NCI-H345 treated with DMSO at 0.1 percent for 48 hours (cell line): ENCODE measurements at regions not wholly inside any gene's neighbourhood (a gene's known extent, or its start where the extent isn't known, plus 50 kb on each side); places are given as distances from the start of the nearest gene placed in this dataset.
"Not testable (repeated sequence)": the region's sequence is repeated elsewhere in the genome, so short reads cannot be mapped to it uniquely, and the experiment has no call there.

Experiments used
- DNase-seq: peaks from one replicate; lab custom pipeline; 2025; ENCODE audit not compliant: unreplicated experiment; lab: John Stamatoyannopoulos, UW

- DNase-seq = no peak
These were observed 567.7 kb downstream of the MAT2B start for GRCh38 chr5:164073081-164073480.

GRCh38 chr5:164076556-164076955 is 571.1 kb downstream of the MAT2B start:
- no peak for DNase-seq

- no peak for DNase-seq
These were observed 584.9 kb downstream of the MAT2B start for GRCh38 chr5:164090358-164090757.

GRCh38 chr5:164091836-164092235 is 586.4 kb downstream of the MAT2B start:
- DNase-seq = no peak

GRCh38 chr5:164094291-164094690 is 588.9 kb downstream of the MAT2B start:
- no peak for DNase-seq

- DNase-seq = no peak
These were observed 592.3 kb downstream of the MAT2B start for GRCh38 chr5:164097749-164098148.

- DNase-seq = no peak
These were observed 593.1 kb downstream of the MAT2B start for GRCh38 chr5:164098531-164098930.

- DNase-seq = no peak
These were observed 593.6 kb downstream of the MAT2B start for GRCh38 chr5:164098979-164099378.

- DNase-seq = no peak
These were observed 610.0 kb downstream of the MAT2B start for GRCh38 chr5:164115420-164115819.

- no peak for DNase-seq
These were observed 614.5 kb downstream of the MAT2B start for GRCh38 chr5:164119806-164120447.

- no peak for DNase-seq
These were observed 622.1 kb downstream of the MAT2B start for GRCh38 chr5:164127527-164127926.

- DNase-seq = no peak
These were observed 626.9 kb downstream of the MAT2B start for GRCh38 chr5:164132358-164132757.

- no peak for DNase-seq
These were observed 631.7 kb downstream of the MAT2B start for GRCh38 chr5:164137095-164137494.

- DNase-seq = no peak
These were observed 634.0 kb downstream of the MAT2B start for GRCh38 chr5:164139423-164139822.

- DNase-seq = no peak
These were observed 640.0 kb downstream of the MAT2B start for GRCh38 chr5:164145458-164145857.

- no peak for DNase-seq
These were observed 640.8 kb downstream of the MAT2B start for GRCh38 chr5:164146223-164146622.

- no peak for DNase-seq
These were observed 642.9 kb downstream of the MAT2B start for GRCh38 chr5:164148292-164148691.

GRCh38 chr5:164152539-164152938 is 647.1 kb downstream of the MAT2B start:
- not testable (repeated sequence) for DNase-seq

- DNase-seq = no peak
These were observed 648.2 kb downstream of the MAT2B start for GRCh38 chr5:164153469-164154172.

- no peak for DNase-seq
These were observed 665.4 kb downstream of the MAT2B start for GRCh38 chr5:164170814-164171213.

- DNase-seq = no peak
These were observed 669.7 kb downstream of the MAT2B start for GRCh38 chr5:164175083-164175482.

- no peak for DNase-seq
These were observed 674.0 kb downstream of the MAT2B start for GRCh38 chr5:164179406-164179805.

- DNase-seq = no peak
These were observed 676.2 kb downstream of the MAT2B start for GRCh38 chr5:164181604-164182003.
